Panc1 (cell line): ENCODE measurements at regions not wholly inside any gene's neighbourhood (a gene's known extent, or its start where the extent isn't known, plus 50 kb on each side); places are given as distances from the start of the nearest gene placed in this dataset.

Experiments
- CTCF ChIP-seq: fragments of 450-650 bp; IDR thresholded peaks from 2 replicates; pipeline ENCODE4 v1.5.1; 2017; ENCODE audit warnings: mild to moderate bottlenecking
- POLR2AphosphoS5 ChIP-seq: IDR thresholded peaks from 2 replicates; pipeline ENCODE4 v1.6.1; 2012; ENCODE audit warnings: mild to moderate bottlenecking, low read depth, low read length, moderate library complexity
- REST ChIP-seq, 2 experiments: IDR thresholded peaks; 2 replicates each; pipeline ENCODE4 v1.6.1; 2011 to 2012; ENCODE audit warnings: low read depth in 2 of 2, control low read depth in 1 of 2, low read length in 1 of 2, mild to moderate bottlenecking in 1 of 2, moderate library complexity in 1 of 2; ENCODE audit not compliant: insufficient read depth in 1 of 2
- SIN3A ChIP-seq: IDR thresholded peaks from 2 replicates; pipeline ENCODE4 v1.6.1; 2012; ENCODE audit warnings: low read depth, mild to moderate bottlenecking, low read length, moderate library complexity, borderline replicate concordance; ENCODE audit not compliant: insufficient read depth
- TCF7L2 ChIP-seq: IDR thresholded peaks from 2 replicates; pipeline ENCODE4 v1.6.1; 2011; ENCODE audit warnings: mild to moderate bottlenecking, low read depth, low read length, inconsistent platforms

DNA sequence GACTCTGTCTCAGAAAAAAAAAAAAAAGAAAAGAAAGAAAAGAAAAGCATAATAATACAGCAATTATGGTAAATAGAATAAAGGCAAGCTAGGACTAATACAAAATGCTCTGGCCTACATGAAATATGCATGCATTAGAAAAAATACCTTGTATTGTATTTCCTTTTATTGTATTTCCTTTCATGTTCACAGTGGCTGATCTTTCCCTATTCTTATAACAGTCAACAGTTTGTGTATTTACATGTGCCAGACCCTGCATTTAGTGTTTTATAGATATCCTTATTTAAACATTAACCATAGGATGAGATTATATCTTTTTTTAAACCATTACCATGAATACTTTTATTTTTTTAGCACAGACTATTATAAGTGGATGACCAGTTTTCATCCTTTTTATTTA is 56.3 kb upstream of the ARL15 start:
- no peak for TF ChIP-seq REST (IDR thresholded peaks at IDR 0.05; ENCODE audit: insufficient read depth in 1 of 2, low read depth in 2 of 2, low read length in 1 of 2)
- TF ChIP-seq CTCF, result no peak
- TF ChIP-seq POLR2AphosphoS5, result no peak
- TF ChIP-seq TCF7L2, result no peak
- TF ChIP-seq SIN3A, result no peak
